GM23338 (cell line): ENCODE measurements at regions not wholly inside any gene's neighbourhood (a gene's known extent, or its start where the extent isn't known, plus 50 kb on each side); places are given as distances from the start of the nearest gene placed in this dataset.

ENCODE experiments used
- ATAC-seq: fragments of 200-7000 bp; cut with Tn5 transposase; 3 replicates; pipeline ENCODE4 v1.9.1; 2020
- DNase-seq: peaks from one replicate; pipeline ENCODE4 v3.0.0-alpha.2; 2015; ENCODE audit warnings: low spot score
- H2AFZ ChIP-seq: fragments of 200-600 bp; sonication (generic); 2 replicates; pipeline ENCODE4 v1.8.0; 2016; ENCODE audit warnings: antibody characterized with exemption, mild to moderate bottlenecking, moderate library complexity
- H3F3A ChIP-seq: fragments of 200-600 bp; sonication (generic); replicated peaks from 2 replicates; pipeline ENCODE4 v1.8.0; 2017; ENCODE audit warnings: antibody characterized with exemption, mixed run types, low read depth
- H3K27ac ChIP-seq: fragments of 200-600 bp; sonication (generic); 2 replicates; pipeline ENCODE4 v1.6.1; 2016; ENCODE audit warnings: low read depth
- H3K27me3 ChIP-seq: fragments of 200-600 bp; sonication (generic); 2 replicates; pipeline ENCODE4 v1.8.0; 2016; ENCODE audit warnings: mild to moderate bottlenecking, mixed run types, moderate library complexity; ENCODE audit not compliant: insufficient read depth
- H3K36me3 ChIP-seq: fragments of 200-600 bp; sonication (generic); 2 replicates; pipeline ENCODE4 v1.8.0; 2016; ENCODE audit warnings: mild to moderate bottlenecking; ENCODE audit not compliant: insufficient read depth
- H3K4me1 ChIP-seq: fragments of 200-600 bp; sonication (generic); 2 replicates; pipeline ENCODE4 v1.8.0; 2016; ENCODE audit warnings: mild to moderate bottlenecking, moderate library complexity; ENCODE audit not compliant: insufficient read depth
- H3K4me2 ChIP-seq: fragments of 200-600 bp; sonication (generic); 2 replicates; pipeline ENCODE4 v1.7.1; 2017; ENCODE audit warnings: mixed run types
- H3K4me3 ChIP-seq: fragments of 200-600 bp; sonication (generic); 2 replicates; pipeline ENCODE4 v1.6.1; 2016; ENCODE audit warnings: mixed run types
- H3K79me2 ChIP-seq: fragments of 200-600 bp; sonication (generic); replicated peaks from 2 replicates; pipeline ENCODE4 v1.8.0; 2017; ENCODE audit warnings: mild to moderate bottlenecking; ENCODE audit not compliant: insufficient read depth
- H3K9me2 ChIP-seq: fragments of 200-600 bp; sonication (generic); 2 replicates; pipeline ENCODE4 v1.8.0; 2017; ENCODE audit not compliant: insufficient read depth
- H4K20me1 ChIP-seq: fragments of 200-600 bp; sonication (generic); replicated peaks from 2 replicates; pipeline ENCODE4 v1.8.0; 2017; ENCODE audit warnings: mild to moderate bottlenecking; ENCODE audit not compliant: insufficient read depth
- H3K27ac Mint-ChIP-seq: 2 replicates; pipeline ENCODE4 v1.8.0; 2020; ENCODE audit warnings: inconsistent platforms, mild to moderate bottlenecking, moderate library complexity, mixed read lengths
- H3K27me3 Mint-ChIP-seq: 3 replicates; pipeline ENCODE4 v1.8.0; 2022; ENCODE audit warnings: low read depth, mild to moderate bottlenecking, moderate library complexity, mixed read lengths, inconsistent platforms; ENCODE audit not compliant: insufficient read depth, poor library complexity
- H3K36me3 Mint-ChIP-seq: 3 replicates; pipeline ENCODE4 v1.8.0; 2021; ENCODE audit warnings: low read depth, mild to moderate bottlenecking, inconsistent platforms, moderate library complexity, mixed read lengths
- H3K4me1 Mint-ChIP-seq: 3 replicates; pipeline ENCODE4 v1.8.0; 2020; ENCODE audit warnings: mild to moderate bottlenecking, inconsistent platforms, mixed read lengths
- H3K4me3 Mint-ChIP-seq: 3 replicates; pipeline ENCODE4 v1.8.0; 2021; ENCODE audit warnings: moderate library complexity, mild to moderate bottlenecking, inconsistent platforms, mixed read lengths
- H3K9me3 Mint-ChIP-seq: 3 replicates; pipeline ENCODE4 v1.8.0; 2020; ENCODE audit warnings: moderate library complexity, mild to moderate bottlenecking, inconsistent platforms, mixed read lengths
- CREB1 ChIP-seq: fragments of 250-450 bp; sonication (Bioruptor Pico); IDR thresholded peaks from 2 replicates; pipeline ENCODE4 v1.5.0; 2020; ENCODE audit warnings: low read depth, mild to moderate bottlenecking, moderate library complexity
- CTCF ChIP-seq, 2 experiments: fragments of 200-600 bp in 1 of 2; sonication (generic) in 1 of 2; conservative IDR thresholded peaks; 2 replicates each; pipeline versions ENCODE4 v1.5.1 to v1.6.1; 2016 to 2017; ENCODE audit warnings: antibody characterized with exemption in 2 of 2, low read depth in 2 of 2, mild to moderate bottlenecking in 2 of 2, moderate library complexity in 1 of 2
- ETS1 ChIP-seq: IDR thresholded peaks from 2 replicates; pipeline ENCODE4 v1.6.1; 2016; ENCODE audit warnings: antibody characterized with exemption
- EZH2 ChIP-seq: fragments of 200-600 bp; sonication (generic); IDR thresholded peaks from one replicate; pipeline ENCODE4 v1.8.0; 2017; ENCODE audit warnings: antibody characterized with exemption, mild to moderate bottlenecking, low read depth; ENCODE audit not compliant: unreplicated experiment
- EZH2phosphoT487 ChIP-seq: fragments of 200-600 bp; sonication (generic); IDR thresholded peaks from one replicate; pipeline ENCODE4 v1.8.1; 2018; ENCODE audit warnings: antibody characterized with exemption; ENCODE audit not compliant: unreplicated experiment
- JUNB ChIP-seq: IDR thresholded peaks from one replicate; pipeline ENCODE4 v1.6.1; 2016; ENCODE audit warnings: antibody characterized with exemption; ENCODE audit not compliant: unreplicated experiment
- NANOG ChIP-seq: IDR thresholded peaks from 2 replicates; pipeline ENCODE4 v1.6.1; 2016; ENCODE audit warnings: antibody characterized with exemption, borderline replicate concordance
- POLR2AphosphoS5 ChIP-seq: IDR thresholded peaks from 2 replicates; pipeline ENCODE4 v1.6.1; 2016; ENCODE audit warnings: antibody characterized with exemption, low read depth
- REST ChIP-seq: IDR thresholded peaks from one replicate; pipeline ENCODE4 v1.6.1; 2018; ENCODE audit warnings: antibody characterized with exemption; ENCODE audit not compliant: unreplicated experiment
- STAT1 ChIP-seq: IDR thresholded peaks from one replicate; pipeline ENCODE4 v1.6.1; 2016; ENCODE audit warnings: antibody characterized with exemption; ENCODE audit not compliant: unreplicated experiment
- ZNF114 ChIP-seq: fragments of 250-450 bp; sonication (Bioruptor Pico); IDR thresholded peaks from 2 replicates; pipeline ENCODE4 v1.5.0; 2020; ENCODE audit warnings: mild to moderate bottlenecking, moderate library complexity
- ZNF331 ChIP-seq: fragments of 250-450 bp; sonication (Bioruptor Pico); IDR thresholded peaks from 2 replicates; pipeline ENCODE4 v1.5.0; 2020; ENCODE audit warnings: low read depth, mild to moderate bottlenecking, moderate library complexity
- ZNF462 ChIP-seq: fragments of 250-450 bp; sonication (Bioruptor Pico); IDR thresholded peaks from 2 replicates; pipeline ENCODE4 v1.5.0; 2020; ENCODE audit warnings: mild to moderate bottlenecking, moderate library complexity

- TF ChIP-seq CTCF (conservative IDR thresholded peaks at IDR 0.05; ENCODE audit: low read depth in 2 of 2) (no peak), ZNF114 (no peak), EZH2 (no peak), REST (no peak), EZH2phosphoT487 (no peak), JUNB (no peak), NANOG (no peak), POLR2AphosphoS5 (no peak), ZNF331 (CRISPR knock-in tag) (no peak), CREB1 (no peak)
These were observed 913.8 kb downstream of the KCNMA1 start (continued) for GRCh38 chr10:76723844-76724243.

GRCh38 chr10:76721891-76722505, 915.6 kb downstream of the KCNMA1 start:
- no peak overlapping the region for H3K4me3 Mint-ChIP-seq
- H3K27me3 ChIP-seq: no peaks in the 10 kb centered on the region
- peaks cover 4% of the 10 kb centered on the region; the same call in 1 of the 2 replicates for H3K9me2 ChIP-seq
- H3K27ac ChIP-seq: no peak overlapping the region
- no peak overlapping the region for H3K4me2 ChIP-seq
- H3K4me3 ChIP-seq: no peak overlapping the region
- no peaks in the 10 kb centered on the region for H3F3A ChIP-seq
- H3K27me3 Mint-ChIP-seq: no peaks in the 10 kb centered on the region
- no peaks in the 10 kb centered on the region for H3K9me3 Mint-ChIP-seq
- no peak overlapping the region for H3K27ac Mint-ChIP-seq
- no peaks in the 10 kb centered on the region for H4K20me1 ChIP-seq
- peaks cover 12% of the 10 kb centered on the region for H3K4me1 ChIP-seq
- no peaks in the 10 kb centered on the region for H3K79me2 ChIP-seq
- no peak overlapping the region for H2AFZ ChIP-seq
- H3K36me3 Mint-ChIP-seq: no peaks in the 10 kb centered on the region
- DNase-seq (no peak), ATAC-seq (no peak)
- H3K4me1 Mint-ChIP-seq: no peaks in the 10 kb centered on the region
- H3K36me3 ChIP-seq: no peaks in the 10 kb centered on the region; the same call in 1 of the 2 replicates
- TF ChIP-seq ETS1 (no peak), ZNF114 (no peak), JUNB (no peak), ZNF462 (no peak), STAT1 (no peak), EZH2 (no peak), NANOG (no peak), ZNF331 (CRISPR knock-in tag) (no peak)
